MCF 10A (cell line): ENCODE measurements at regions not wholly inside any gene's neighbourhood (a gene's known extent, or its start where the extent isn't known, plus 50 kb on each side); places are given as distances from the start of the nearest gene placed in this dataset.

ENCODE experiments used
- BruUV-seq: library from RNA; stranded (reverse); fragments of 400-500 nt; replicated peaks from 2 replicates; lab custom pipeline; 2021; lab: Mats Ljungman, UMichigan
- CTCF ChIA-PET: fragments of 300-600 bp; sonication (Branson Sonifier 250); formaldehyde crosslinking; extraction: SDS; loops from one replicate; lab custom pipeline; 2021; ENCODE audit warnings: antibody characterized with exemption, inconsistent platforms; lab: Yijun Ruan, JAX
- POLR2A ChIA-PET: fragments of 300-600, 350-650 bp; sonication (Branson Sonifier 250); formaldehyde crosslinking; extraction: SDS; loops from one replicate; lab custom pipeline; 2020; ENCODE audit warnings: antibody characterized with exemption, inconsistent platforms; lab: Yijun Ruan, JAX
- DNase-seq: peaks from one replicate; pipeline ENCODE4 v3.0.0-alpha.2; 2018; ENCODE audit not compliant: unreplicated experiment
- H3K27ac Mint-ChIP-seq: one replicate; pipeline ENCODE4 v1.8.0; 2022; ENCODE audit warnings: mild to moderate bottlenecking, low read depth, mixed read lengths; ENCODE audit not compliant: unreplicated experiment
- H3K27me3 Mint-ChIP-seq: one replicate; pipeline ENCODE4 v1.8.0; 2022; ENCODE audit warnings: mixed read lengths; ENCODE audit not compliant: insufficient read depth, unreplicated experiment
- H3K36me3 Mint-ChIP-seq: one replicate; pipeline ENCODE4 v1.8.0; 2022; ENCODE audit warnings: mild to moderate bottlenecking, moderate library complexity, mixed read lengths; ENCODE audit not compliant: insufficient read depth, unreplicated experiment
- H3K4me1 Mint-ChIP-seq: one replicate; pipeline ENCODE4 v1.8.0; 2022; ENCODE audit warnings: mixed read lengths; ENCODE audit not compliant: insufficient read depth, unreplicated experiment
- H3K4me3 Mint-ChIP-seq: one replicate; pipeline ENCODE4 v1.8.0; 2022; ENCODE audit warnings: mild to moderate bottlenecking, moderate library complexity, mixed read lengths; ENCODE audit not compliant: unreplicated experiment
- H3K9me3 Mint-ChIP-seq: one replicate; pipeline ENCODE4 v1.8.0; 2022; ENCODE audit warnings: mixed read lengths; ENCODE audit not compliant: unreplicated experiment
- CTCF ChIP-seq: fragments of 200-600 bp; IDR thresholded peaks from one replicate; pipeline ENCODE4 v1.8.0; 2022; ENCODE audit warnings: antibody characterized with exemption, mild to moderate bottlenecking; ENCODE audit not compliant: unreplicated experiment
- intact Hi-C: fragments of 100-400 bp; cut with micrococcal nuclease; formaldehyde crosslinking; loops from 2 replicates; pipeline ENCODE4 v1.14.1; 2022

DNA sequence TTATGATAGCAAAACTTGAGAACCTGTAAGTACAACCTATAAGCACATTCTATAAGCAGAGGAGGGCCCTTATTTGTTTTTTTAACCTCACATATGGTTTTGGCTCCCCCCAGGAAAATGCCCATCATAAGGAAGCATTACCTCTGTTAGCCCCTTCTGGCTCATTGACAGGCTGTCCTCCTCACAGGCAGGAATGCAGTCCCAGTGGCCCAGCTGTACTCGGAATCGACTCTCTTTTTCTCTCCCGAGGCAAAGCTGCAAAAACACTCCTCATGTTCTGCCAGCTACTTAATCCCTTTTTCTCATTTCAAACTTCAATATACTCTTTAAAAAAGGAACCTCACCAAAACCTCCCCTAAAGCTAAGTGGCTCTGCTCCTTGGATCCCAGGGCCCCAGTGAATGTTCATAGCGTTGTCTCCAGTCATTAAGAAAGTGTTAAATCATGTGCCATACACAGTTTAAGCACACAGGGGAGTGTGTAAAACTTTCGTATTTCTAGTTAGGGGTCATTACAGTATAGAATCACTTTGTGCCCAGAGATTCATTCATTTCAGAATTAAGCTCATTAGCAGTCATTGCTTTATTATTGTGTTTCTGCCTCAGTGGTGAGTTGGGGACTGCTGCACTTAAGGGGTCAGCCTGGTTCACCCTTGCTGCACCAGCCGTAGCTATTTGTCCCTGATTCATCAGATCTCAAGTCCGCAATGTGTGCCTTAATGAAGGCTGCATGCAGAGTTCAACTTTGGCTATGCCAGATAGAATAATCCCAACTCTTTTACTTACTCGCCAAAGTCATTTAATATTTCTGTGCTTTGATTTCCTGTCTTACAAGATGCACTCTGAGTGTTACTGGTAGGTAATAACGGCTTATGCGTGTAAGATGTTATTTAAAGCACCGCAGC lies 57.6 kb downstream of the JRKL start:
- intact Hi-C loops = no loop called here
- Mint-ChIP-seq H3K27ac (no peak overlapping the region), H3K4me1 (no peaks in the 10 kb centered on the region), H3K9me3 (no peaks in the 10 kb centered on the region), H3K36me3 (no peaks in the 10 kb centered on the region), H3K4me3 (no peak overlapping the region), H3K27me3 (peaks cover 57% of the 10 kb centered on the region)
- POLR2A ChIA-PET = interaction anchor here (0.8 kb wide), 1 partner anchor 13 kb away, joined by 3 read pairs; no protein-coding TSS in a partner anchor
- no peak for TF ChIP-seq CTCF
- BruUV-seq = no TSS peak
- no peak for DNase-seq
- CTCF ChIA-PET = interaction anchor here (0.7 to 1.0 kb wide), 2 partner anchors 17 to 694 kb away, joined by 3 to 5 read pairs; no protein-coding TSS in a partner anchor

DNA sequence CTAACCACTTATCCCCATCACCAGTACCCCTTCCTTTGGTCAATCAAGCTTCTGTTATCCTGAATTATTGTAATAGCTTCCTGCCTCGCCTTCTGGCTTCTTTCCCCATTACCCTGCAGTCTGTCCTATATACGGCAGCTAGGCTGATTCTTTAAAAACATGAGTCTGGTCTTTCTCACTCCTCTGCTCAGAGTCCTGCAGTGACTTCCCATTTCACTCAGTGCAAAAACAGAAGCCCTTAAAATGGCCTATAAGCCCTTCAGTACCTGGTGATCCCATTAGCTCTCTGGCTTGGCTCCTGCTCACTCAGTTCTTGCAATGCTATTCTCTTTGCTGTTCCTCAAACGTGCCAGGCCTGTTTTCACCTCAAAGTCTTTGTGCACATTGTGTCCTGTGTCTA lies 58.4 kb downstream of the JRKL start:
- Mint-ChIP-seq H3K4me3 (no peak overlapping the region), H3K36me3 (no peaks in the 10 kb centered on the region), H3K27me3 (peaks cover 49% of the 10 kb centered on the region), H3K27ac (no peak overlapping the region), H3K4me1 (no peaks in the 10 kb centered on the region), H3K9me3 (no peaks in the 10 kb centered on the region)
- intact Hi-C loops = no loop called here
- no TSS peak for BruUV-seq
- no peak for DNase-seq
- POLR2A ChIA-PET = no interaction called here
- CTCF ChIA-PET = interaction anchor here (0.7 to 1.0 kb wide), 3 partner anchors 16 to 693 kb away, joined by 3 to 5 read pairs (median 4); no protein-coding TSS in a partner anchor
- TF ChIP-seq CTCF = no peak

DNA sequence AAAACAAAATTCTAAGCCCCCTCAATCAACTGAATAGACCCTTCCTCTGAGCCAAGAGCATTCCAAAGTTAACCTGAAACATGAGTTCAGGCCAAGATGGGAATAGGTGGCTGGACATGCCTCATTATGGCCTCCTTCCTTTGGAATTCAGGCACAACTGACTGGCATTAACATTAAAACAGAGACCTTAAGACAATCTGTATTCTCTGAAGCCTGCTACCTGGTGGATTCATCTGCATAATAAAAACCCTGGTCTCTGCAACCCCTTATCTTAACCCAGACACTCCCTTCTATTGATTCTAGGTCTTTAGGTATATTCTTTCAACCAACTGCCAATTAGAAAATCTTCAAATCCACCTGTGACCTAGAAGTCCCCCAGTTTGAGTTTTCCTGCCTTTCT lies 66.3 kb downstream of the JRKL start:
- TF ChIP-seq CTCF = no peak
- no peak overlapping the region for H3K27ac Mint-ChIP-seq
- peaks cover 48% of the 10 kb centered on the region for H3K27me3 Mint-ChIP-seq
- no peaks in the 10 kb centered on the region for H3K4me1 Mint-ChIP-seq
- BruUV-seq = no TSS peak
- H3K4me3 Mint-ChIP-seq = no peak overlapping the region
- peaks cover 6% of the 10 kb centered on the region for H3K9me3 Mint-ChIP-seq
- intact Hi-C loops = no loop called here
- ChIA-PET CTCF (no interaction called here), POLR2A (no interaction called here)
- peaks cover 6% of the 10 kb centered on the region for H3K36me3 Mint-ChIP-seq
- no peak for DNase-seq

DNA sequence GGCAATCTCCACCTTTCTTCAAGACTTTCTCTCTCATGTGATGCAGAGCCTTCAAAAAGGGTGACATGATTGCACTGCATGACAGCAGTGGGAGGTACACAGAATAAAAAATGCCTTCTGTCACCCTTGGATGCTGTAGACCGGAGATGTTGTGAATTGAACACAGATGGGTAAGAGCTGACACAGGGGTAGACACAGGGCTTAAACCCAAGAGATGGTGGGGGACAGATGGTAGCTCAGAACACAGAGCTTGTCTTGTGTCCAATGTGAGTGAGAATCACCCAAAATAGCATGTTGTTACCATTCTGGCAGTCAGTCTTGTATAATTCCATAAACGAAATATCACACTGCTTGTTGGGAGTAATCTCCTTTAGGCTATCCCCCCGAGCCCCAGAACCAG lies 69.9 kb downstream of the JRKL start:
- intact Hi-C loops = loop anchor here (10.0 kb wide), 1 partner anchor 995 kb away; no protein-coding TSS in a partner anchor
- POLR2A ChIA-PET = interaction anchor here (0.6 kb wide), 1 partner anchor 23 kb away, joined by 3 read pairs; no protein-coding TSS in a partner anchor
- DNase-seq = no peak
- CTCF ChIA-PET = interaction anchor here (0.5 to 0.6 kb wide), 2 partner anchors 25 to 685 kb away, joined by 3 read pairs; no protein-coding TSS in a partner anchor
- Mint-ChIP-seq H3K9me3 (peaks cover 6% of the 10 kb centered on the region), H3K27me3 (peaks cover 64% of the 10 kb centered on the region), H3K27ac (no peak overlapping the region), H3K4me1 (no peaks in the 10 kb centered on the region), H3K36me3 (peaks cover 6% of the 10 kb centered on the region), H3K4me3 (no peak overlapping the region)
- TF ChIP-seq CTCF = no peak
- no TSS peak for BruUV-seq
